ENCODE measurements at regions not wholly inside any gene's neighbourhood (a gene's known extent, or its start where the extent isn't known, plus 50 kb on each side); places are given as distances from the start of the nearest gene placed in this dataset.

- no peak for DNase-seq (ENCODE audit: extremely low spot score, unreplicated experiment)
- TF ChIP-seq CTCF (IDR thresholded peaks at IDR 0.05) = no peak
- Mint-ChIP-seq H3K36me3 (ENCODE audit: unreplicated experiment) (no peaks in the 10 kb centered on the region), H3K27ac (ENCODE audit: unreplicated experiment) (peak overlapping the region; percentile 85), H3K27me3 (ENCODE audit: unreplicated experiment) (no peaks in the 10 kb centered on the region), H3K4me1 (ENCODE audit: unreplicated experiment) (peaks cover 39% of the 10 kb centered on the region), H3K4me3 (ENCODE audit: unreplicated experiment) (peak overlapping the region; percentile 16), H3K9me3 (ENCODE audit: unreplicated experiment) (no peaks in the 10 kb centered on the region)
Observed at GRCh38 chr5:73274121-73274520, 101.1 kb downstream of the TMEM174 start.

- Mint-ChIP-seq H3K4me1 (ENCODE audit: unreplicated experiment) (peaks cover 39% of the 10 kb centered on the region), H3K9me3 (ENCODE audit: unreplicated experiment) (no peaks in the 10 kb centered on the region), H3K4me3 (ENCODE audit: unreplicated experiment) (no peak overlapping the region), H3K27me3 (ENCODE audit: unreplicated experiment) (no peaks in the 10 kb centered on the region), H3K27ac (ENCODE audit: unreplicated experiment) (peak overlapping the region; percentile 85), H3K36me3 (ENCODE audit: unreplicated experiment) (no peaks in the 10 kb centered on the region)
- no peak for TF ChIP-seq CTCF (IDR thresholded peaks at IDR 0.05)
- DNase-seq (ENCODE audit: extremely low spot score, unreplicated experiment) = no peak
Observed at GRCh38 chr5:73273379-73274050, 100.5 kb downstream of the TMEM174 start.

- Mint-ChIP-seq H3K27me3 (ENCODE audit: unreplicated experiment) (no peaks in the 10 kb centered on the region), H3K27ac (ENCODE audit: unreplicated experiment) (no peak overlapping the region), H3K4me3 (ENCODE audit: unreplicated experiment) (no peak overlapping the region)
Observed at GRCh38 chr5:73272351-73272750, 99.4 kb downstream of the TMEM174 start.

GRCh38 chr5:73268826-73269225 is 95.8 kb downstream of the TMEM174 start:
- H3K9me3 Mint-ChIP-seq (ENCODE audit: unreplicated experiment) = no peaks in the 10 kb centered on the region
- DNase-seq (ENCODE audit: extremely low spot score, unreplicated experiment) = no peak
- H3K36me3 Mint-ChIP-seq (ENCODE audit: unreplicated experiment) = no peaks in the 10 kb centered on the region
- TF ChIP-seq CTCF (IDR thresholded peaks at IDR 0.05) = no peak
- no peak overlapping the region for H3K27ac Mint-ChIP-seq (ENCODE audit: unreplicated experiment)
- no peak overlapping the region for H3K4me3 Mint-ChIP-seq (ENCODE audit: unreplicated experiment)
- H3K27me3 Mint-ChIP-seq (ENCODE audit: unreplicated experiment) = no peaks in the 10 kb centered on the region
- H3K4me1 Mint-ChIP-seq (ENCODE audit: unreplicated experiment) = peaks cover 44% of the 10 kb centered on the region

More at GRCh38 chr5:73272351-73272750, 99.4 kb downstream of the TMEM174 start:
- Mint-ChIP-seq H3K9me3 (ENCODE audit: unreplicated experiment) (no peaks in the 10 kb centered on the region), H3K4me1 (ENCODE audit: unreplicated experiment) (peaks cover 46% of the 10 kb centered on the region), H3K36me3 (ENCODE audit: unreplicated experiment) (no peaks in the 10 kb centered on the region)
- TF ChIP-seq CTCF (IDR thresholded peaks at IDR 0.05) = no peak
- DNase-seq (ENCODE audit: extremely low spot score, unreplicated experiment) = no peak

GRCh38 chr5:73267766-73268435 is 94.9 kb downstream of the TMEM174 start:
- Mint-ChIP-seq H3K4me3 (ENCODE audit: unreplicated experiment) (no peak overlapping the region), H3K9me3 (ENCODE audit: unreplicated experiment) (no peaks in the 10 kb centered on the region), H3K36me3 (ENCODE audit: unreplicated experiment) (no peaks in the 10 kb centered on the region), H3K27ac (ENCODE audit: unreplicated experiment) (no peak overlapping the region), H3K4me1 (ENCODE audit: unreplicated experiment) (peaks cover 36% of the 10 kb centered on the region), H3K27me3 (ENCODE audit: unreplicated experiment) (no peaks in the 10 kb centered on the region)
- TF ChIP-seq CTCF (IDR thresholded peaks at IDR 0.05) = no peak
- no peak for DNase-seq (ENCODE audit: extremely low spot score, unreplicated experiment)
